KBM-7 (cell line): ENCODE measurements at regions not wholly inside any gene's neighbourhood (a gene's known extent, or its start where the extent isn't known, plus 50 kb on each side); places are given as distances from the start of the nearest gene placed in this dataset.

Experiments used
- DNase-seq: peaks from one replicate; pipeline ENCODE4 v3.0.0-alpha.2; 2015
- in situ Hi-C: fragments of 300-500 bp; cut with MboI; formaldehyde crosslinking; loops from 2 replicates; pipeline ENCODE4 v1.14.3; 2020; ENCODE audit warnings: low sequenced_read_pairs, low pct_unique_long_range_greater_than_20kb, mixed read lengths

- DNase-seq, result no peak
- in situ Hi-C loops, result no loop called here
Measured at GRCh38 chr5:158532739-158533138, 567.0 kb downstream of the EBF1 start.

GRCh38 chr5:158531860-158532259 lies 567.9 kb downstream of the EBF1 start:
- DNase-seq, result no peak
- in situ Hi-C loops, result no loop called here

DNA sequence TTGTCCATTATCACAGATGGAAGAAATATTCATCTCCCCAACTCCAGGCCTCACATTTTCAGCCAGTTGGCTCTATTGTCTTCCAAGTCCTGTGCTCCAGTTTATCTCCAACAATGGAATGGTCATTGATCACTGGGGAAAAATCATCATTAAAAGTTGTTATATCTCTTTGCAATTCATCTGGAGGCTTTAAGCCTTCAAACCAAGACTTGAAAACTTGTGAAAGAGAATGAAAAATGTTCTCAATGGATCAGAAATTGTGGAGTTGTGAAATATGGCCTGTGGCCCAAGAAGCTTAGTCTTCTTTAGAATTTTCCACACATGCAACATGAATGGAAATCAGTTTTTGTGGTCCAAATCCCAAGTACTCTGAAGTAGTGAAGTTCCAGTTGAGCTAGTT lies 569.6 kb downstream of the EBF1 start:
- in situ Hi-C loops, result no loop called here
- DNase-seq, result no peak

DNA sequence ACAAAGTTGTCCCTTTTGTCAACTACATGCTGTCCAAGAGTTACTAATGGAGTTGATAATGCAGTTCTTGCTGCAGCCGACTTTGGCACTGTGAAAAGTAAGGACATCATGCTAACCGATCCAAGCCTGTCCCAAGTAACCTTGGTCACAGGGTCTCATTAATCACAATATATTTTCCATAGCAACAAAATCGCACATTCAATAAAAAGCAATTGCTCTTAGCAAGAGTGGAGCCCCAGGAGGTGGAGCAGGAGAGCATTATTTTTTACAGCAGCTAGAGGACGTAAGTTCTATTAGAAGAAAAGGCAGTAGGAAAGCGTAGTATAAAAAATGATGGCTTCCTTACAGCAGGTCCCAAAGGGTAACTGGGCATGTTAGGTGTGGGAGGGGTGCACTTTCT lies 570.3 kb downstream of the EBF1 start:
- no peak for DNase-seq
- in situ Hi-C loops, result no loop called here

GRCh38 chr5:158525663-158526062 lies 574.1 kb downstream of the EBF1 start:
- no peak for DNase-seq
- in situ Hi-C loops, result no loop called here

DNA sequence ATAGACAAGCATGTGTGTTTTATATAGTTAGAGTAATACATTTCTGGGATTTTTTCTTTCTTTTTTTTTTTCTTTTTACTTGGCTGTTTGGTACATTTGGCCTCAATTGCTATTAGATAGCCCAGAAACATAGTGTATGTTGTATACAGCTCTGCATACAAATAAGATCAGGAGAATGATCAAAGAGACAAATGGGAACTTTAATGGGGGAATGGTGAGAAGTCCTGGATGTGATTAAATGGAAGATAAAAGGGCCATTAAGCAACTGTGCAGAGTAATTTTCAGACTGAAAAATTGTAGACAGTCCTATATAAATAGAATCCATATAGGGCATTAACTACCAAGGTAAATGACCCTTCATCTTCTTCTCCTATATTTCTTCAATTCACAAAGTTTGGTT lies 575.6 kb downstream of the EBF1 start:
- DNase-seq, result no peak
- in situ Hi-C loops, result no loop called here

DNA sequence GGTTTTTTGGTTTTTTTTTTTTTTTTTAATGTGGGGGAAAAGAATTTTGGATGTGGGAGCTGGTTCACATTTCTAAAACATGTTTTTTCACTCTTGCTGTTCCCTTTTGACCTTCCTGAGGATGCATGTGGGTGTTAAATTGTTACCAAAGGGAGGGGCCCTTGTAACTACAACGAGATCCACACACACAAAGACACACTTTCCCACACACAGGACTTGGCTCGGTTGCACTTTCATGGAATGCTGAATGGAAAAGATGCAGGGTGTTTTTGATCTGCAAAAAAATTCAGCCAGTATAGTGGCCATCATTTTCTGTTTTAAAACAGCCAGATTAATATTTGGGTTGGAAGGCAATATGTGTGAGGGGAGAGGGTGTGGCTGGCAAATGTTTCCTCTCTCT lies 576.9 kb downstream of the EBF1 start:
- no peak for DNase-seq
- in situ Hi-C loops, result no loop called here

GRCh38 chr5:158521995-158522394 lies 577.7 kb downstream of the EBF1 start:
- DNase-seq, result no peak
- in situ Hi-C loops, result no loop called here

DNA sequence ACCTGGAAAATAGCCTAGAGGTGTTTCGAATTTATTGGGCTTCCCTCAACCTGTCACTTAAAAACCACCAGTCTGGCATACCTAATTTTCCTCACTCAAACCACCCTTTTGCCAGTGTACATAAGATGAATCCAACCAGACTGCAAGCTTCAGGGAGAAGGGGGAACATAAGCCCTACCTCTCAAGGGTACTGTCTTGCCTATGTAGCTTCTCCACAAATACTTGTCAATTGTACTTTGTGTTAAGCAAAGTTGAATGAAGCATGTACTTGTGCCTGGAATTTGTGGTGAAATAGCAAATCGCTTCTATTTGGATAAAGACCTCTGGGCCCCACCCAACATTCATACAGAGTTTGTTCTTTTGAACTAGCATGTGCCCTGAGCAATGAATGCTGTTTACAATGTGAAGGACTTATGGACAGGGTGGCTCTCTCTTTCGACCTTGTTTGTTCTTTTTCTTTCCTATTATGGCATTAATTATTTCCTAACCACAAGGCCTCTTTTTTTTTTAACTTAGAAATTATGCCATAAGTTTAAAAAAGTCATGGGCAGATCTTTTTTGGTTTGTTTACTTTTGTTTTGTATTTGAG lies 580.2 kb downstream of the EBF1 start:
- in situ Hi-C loops, result no loop called here
- DNase-seq, result no peak

DNA sequence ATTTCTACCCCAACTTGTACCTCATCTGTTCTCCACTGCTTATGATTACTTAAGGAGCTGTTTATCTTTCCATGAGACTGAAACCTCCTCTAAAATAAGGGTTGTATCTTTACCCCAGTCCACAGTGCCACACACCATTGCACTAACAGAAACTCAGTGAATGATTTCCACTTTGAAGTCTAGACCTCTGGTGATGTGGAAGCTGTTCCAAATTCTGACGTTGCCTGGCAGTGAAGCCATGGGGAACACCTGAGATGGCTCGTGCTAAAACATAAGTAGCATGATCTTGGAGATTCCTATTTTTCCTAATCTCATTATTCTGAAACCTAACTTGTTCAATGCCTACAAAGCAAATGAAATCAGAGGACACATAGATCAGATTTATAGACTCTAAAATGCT lies 583.2 kb downstream of the EBF1 start:
- in situ Hi-C loops, result no loop called here
- DNase-seq, result no peak

GRCh38 chr5:158514986-158515359 lies 584.7 kb downstream of the EBF1 start:
- DNase-seq, result no peak
- in situ Hi-C loops, result no loop called here

GRCh38 chr5:158514319-158514985 lies 585.3 kb downstream of the EBF1 start:
- in situ Hi-C loops, result no loop called here
- no peak for DNase-seq

DNA sequence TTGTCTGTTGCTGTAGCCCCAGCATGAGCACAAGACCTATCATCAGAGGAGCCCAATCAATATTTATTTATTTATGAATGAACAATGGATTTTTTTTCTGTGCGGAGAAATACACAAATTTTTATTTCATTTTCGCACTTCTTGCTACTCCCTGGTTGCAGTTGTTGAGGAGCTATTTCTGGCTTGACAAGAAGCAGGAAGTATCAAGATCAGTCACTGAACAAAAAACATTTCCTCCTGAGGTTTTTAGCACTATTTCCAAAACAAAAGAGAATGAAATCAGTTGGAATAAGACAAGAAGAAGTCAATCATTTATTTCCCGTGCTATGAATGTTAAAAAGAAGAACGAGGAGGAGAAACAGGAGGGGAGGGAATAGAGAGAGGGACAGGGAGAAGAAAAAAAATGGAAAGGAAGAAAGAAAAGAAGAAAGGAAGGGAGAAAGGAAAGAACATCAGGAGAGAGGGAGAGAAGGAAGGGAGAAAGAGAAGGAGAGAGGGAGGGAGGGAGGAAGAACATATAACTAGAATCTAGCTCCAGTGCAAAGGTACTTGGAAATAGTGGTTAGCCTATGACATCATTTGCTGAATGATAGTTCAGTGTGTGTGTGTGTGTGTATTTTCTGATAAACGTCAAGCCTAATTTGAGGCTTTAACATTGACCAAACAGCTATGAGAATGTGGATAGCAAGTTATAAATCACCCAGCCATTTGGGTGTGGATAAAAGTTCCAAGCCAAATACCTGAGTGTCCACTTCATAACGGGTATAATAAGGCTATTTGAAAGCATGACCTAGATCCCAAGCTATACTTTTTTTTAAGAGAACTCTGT lies 586.0 kb downstream of the EBF1 start:
- in situ Hi-C loops, result no loop called here
- no peak for DNase-seq

GRCh38 chr5:158511454-158511853 lies 588.3 kb downstream of the EBF1 start:
- in situ Hi-C loops, result no loop called here

DNA sequence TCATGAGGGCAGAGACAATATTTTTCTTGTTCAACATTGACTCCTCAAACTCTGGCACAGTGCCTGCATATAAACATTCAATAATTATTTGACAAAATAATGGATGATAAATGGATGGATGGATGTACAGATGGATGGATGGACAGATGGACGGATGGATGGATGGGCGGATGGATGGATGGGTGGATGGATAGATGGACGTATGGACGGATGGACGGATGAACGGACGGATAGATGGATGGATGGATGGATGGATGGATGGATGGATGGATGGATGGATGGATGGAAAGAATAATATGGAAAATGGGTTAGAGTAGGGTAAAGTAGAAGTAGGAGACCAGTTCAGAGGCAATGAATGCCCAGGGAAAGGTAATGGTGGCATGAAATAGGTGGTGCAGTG lies 589.2 kb downstream of the EBF1 start:
- in situ Hi-C loops, result no loop called here
- no peak for DNase-seq

More at GRCh38 chr5:158511454-158511853, 588.3 kb downstream of the EBF1 start:
- DNase-seq, result no peak

DNA sequence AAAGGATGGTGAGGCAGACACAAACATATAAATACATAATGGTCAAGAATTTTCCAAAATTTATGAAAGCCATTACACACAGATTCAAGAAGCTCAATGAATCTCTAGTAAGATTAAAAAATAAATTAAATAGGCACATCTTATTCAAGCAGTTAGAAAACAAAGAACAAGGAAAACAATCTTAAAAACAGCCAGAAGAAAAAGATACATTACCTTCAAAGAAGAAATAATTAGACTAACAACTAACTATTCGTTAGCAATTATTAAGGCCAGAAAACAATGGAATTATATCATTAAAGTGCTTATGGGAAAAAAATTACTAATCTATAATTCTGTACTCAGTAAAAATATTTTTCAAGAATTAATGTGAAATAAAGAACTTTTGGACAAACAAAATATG lies 593.1 kb downstream of the EBF1 start:
- in situ Hi-C loops, result no loop called here
- no peak for DNase-seq

- in situ Hi-C loops, result no loop called here
Measured at GRCh38 chr5:158502686-158503085, 597.0 kb downstream of the EBF1 start.

GRCh38 chr5:158499892-158500418 lies 599.8 kb downstream of the EBF1 start:
- DNase-seq, result no peak
- in situ Hi-C loops, result no loop called here

More at GRCh38 chr5:158502686-158503085, 597.0 kb downstream of the EBF1 start:
- DNase-seq, result no peak

DNA sequence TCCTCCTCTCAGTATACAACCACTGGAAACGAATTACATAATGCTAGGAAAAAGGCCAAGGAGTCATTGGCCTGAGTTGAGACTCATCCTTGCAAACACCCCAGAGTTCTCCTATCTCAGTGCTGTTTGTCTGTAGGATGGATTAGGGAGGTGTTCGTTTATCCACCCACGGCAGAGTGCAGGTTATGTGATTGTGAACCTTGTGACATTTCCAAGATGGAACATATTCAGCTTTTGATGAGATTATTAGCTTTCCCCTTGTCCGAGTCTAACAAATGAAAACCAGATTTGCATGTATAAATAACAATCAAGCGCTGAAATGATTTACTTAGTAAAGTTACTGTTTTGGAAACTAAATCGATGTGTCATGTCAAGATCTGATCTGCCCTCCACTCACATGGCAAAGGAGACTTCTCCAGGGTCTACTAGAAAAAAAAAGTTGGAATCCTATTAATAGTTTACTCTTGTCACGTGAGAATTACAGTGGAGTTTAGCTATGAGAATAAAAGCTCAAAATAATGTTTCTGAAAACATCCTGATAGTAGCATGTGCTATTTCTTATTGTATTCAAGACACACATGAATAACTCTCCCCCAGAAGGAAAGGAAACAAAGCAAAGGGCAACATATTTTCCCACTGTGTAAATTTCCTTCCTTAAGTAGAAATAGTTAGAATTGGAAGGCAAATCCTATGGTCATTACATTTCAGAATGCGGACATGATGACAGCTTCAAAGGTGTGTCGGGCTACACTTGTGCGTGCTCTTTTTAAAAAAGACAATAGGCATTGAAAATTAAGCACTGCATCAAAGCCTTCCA lies 600.4 kb downstream of the EBF1 start:
- DNase-seq, result no peak
- in situ Hi-C loops, result no loop called here
